ENCODE measurements at regions not wholly inside any gene's neighbourhood (a gene's known extent, or its start where the extent isn't known, plus 50 kb on each side); places are given as distances from the start of the nearest gene placed in this dataset.

DNA sequence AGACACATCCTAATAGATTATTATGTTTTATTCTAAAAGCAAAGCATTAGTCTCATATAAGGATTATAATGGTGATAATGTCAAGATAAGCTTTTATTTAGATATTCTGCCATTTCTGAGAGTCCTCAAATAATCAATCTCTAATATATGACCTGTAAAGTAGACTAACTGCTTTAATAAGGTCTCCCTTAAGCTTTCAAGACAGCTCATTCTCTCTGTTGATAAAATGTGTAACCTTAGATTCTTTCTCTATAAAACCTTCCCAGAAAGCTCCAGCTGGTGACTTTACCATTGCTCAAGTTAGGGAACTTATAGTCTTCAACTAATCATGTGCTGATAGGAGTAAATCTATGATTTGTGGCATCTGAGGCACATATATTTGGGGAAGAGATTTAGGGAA lies 457.8 kb downstream of the MEI4 start:
- no peak for DNase-seq
- Mint-ChIP-seq H3K36me3 (ENCODE audit: low read depth) (no peaks in the 10 kb centered on the region), H3K4me3 (no peak overlapping the region), H3K9me3 (ENCODE audit: low read depth) (peaks cover 13% of the 10 kb centered on the region), H3K4me1 (no peaks in the 10 kb centered on the region), H3K27me3 (no peaks in the 10 kb centered on the region), H3K27ac (no peak overlapping the region)
- ChIA-PET CTCF (no interaction called here), POLR2A (no interaction called here)
- intact Hi-C loops (cut with DNase I, micrococcal nuclease) = no loop called here
- ATAC-seq = no peak

DNA sequence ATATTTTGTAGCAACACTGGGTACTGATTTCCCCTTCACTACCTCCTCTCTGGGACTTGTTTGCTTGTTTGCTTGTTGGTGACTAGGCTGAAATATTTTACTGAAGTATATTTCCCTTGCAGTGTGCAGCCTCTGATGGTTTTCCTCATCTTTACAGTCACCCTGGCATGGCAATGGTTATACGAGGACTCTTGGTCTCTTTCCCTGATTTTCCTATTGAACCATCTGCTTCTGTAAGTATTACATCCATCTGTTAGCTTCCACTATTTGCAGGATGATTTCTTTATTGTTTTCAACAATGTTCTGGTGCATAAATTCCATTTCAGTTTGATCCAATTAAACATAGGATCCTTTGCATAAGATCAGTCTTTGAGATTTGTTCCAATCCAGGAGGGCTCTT lies 465.1 kb downstream of the MEI4 start:
- ChIA-PET CTCF (no interaction called here), POLR2A (no interaction called here)
- peaks cover 12% of the 10 kb centered on the region for H3K9me3 Mint-ChIP-seq (ENCODE audit: low read depth)
- no peak overlapping the region for H3K4me3 Mint-ChIP-seq
- no peaks in the 10 kb centered on the region for H3K36me3 Mint-ChIP-seq (ENCODE audit: low read depth)
- intact Hi-C loops (cut with DNase I, micrococcal nuclease) = no loop called here
- no peaks in the 10 kb centered on the region for H3K4me1 Mint-ChIP-seq
- no peak overlapping the region for H3K27ac Mint-ChIP-seq
- no peak for ATAC-seq
- H3K27me3 Mint-ChIP-seq = no peaks in the 10 kb centered on the region
- no peak for DNase-seq

DNA sequence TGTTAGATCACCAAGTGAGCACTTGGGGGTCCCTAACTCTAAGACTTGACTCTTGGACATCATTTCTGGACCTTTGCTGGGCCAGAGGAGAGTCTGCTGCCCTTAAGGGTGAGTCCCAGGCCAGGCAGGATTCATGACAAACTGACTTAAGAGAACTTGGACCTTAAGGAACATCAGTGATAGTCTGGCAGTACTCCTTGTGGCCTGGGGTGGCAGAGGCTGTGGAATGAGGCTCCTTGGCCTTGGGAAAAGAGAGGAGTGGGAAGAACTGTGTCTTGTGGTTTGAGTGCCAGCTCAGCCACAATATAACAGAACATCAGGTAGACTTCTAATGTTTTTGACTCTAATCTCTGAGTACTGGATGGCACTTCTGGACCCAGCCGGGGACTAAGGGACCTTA lies 478.7 kb downstream of the MEI4 start:
- POLR2A ChIA-PET = no interaction called here

DNA sequence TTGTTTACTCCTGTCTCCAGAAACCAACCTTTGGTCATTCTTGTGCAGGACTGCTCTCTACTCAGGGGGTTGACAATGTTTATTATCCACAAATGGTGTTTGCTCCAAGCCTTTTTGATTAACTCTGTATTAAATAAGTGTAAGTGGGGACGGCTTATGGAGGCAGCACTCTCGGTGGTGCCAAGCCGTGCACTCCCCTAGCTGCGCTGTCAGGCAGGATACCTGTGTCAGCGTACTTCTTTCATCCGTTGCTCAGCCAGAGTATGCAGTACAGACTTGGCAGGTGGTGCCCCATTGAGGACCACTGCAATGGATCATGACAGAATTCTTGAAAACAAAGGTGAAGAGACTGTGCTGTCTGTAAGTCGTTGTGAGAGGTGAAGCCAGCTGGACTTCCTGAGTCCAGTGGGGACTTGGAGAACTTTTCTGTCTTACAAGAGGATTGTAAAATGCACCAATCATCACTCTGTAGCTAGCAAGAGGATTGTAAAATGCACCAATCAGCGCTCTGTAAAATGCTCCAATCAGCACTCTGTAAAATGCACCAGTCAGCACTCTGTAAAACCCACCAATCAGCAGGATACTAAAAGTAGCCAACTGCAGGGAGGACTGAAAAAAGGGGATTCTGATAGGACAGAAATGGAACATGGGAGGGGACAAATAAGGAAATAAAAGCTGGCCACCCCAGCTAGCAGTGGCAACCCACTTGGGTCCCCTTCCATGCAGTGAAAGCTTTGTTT lies 480.0 kb downstream of the MEI4 start:
- H3K27me3 Mint-ChIP-seq = no peaks in the 10 kb centered on the region
- CTCF ChIA-PET = interaction anchor here (0.6 kb wide), 1 partner anchor 42 kb away, joined by 4 read pairs; no protein-coding TSS in a partner anchor
- H3K9me3 Mint-ChIP-seq (ENCODE audit: low read depth) = peaks cover 21% of the 10 kb centered on the region
- no peaks in the 10 kb centered on the region for H3K4me1 Mint-ChIP-seq
- POLR2A ChIA-PET = no interaction called here
- H3K36me3 Mint-ChIP-seq (ENCODE audit: low read depth) = no peaks in the 10 kb centered on the region
- DNase-seq = no peak
- intact Hi-C loops (cut with DNase I, micrococcal nuclease) = no loop called here
- H3K27ac Mint-ChIP-seq = no peak overlapping the region
- ATAC-seq = no peak
- H3K4me3 Mint-ChIP-seq = no peak overlapping the region

More for the DNA sequence above, 478.7 kb downstream of the MEI4 start:
- Mint-ChIP-seq H3K27ac (no peak overlapping the region), H3K36me3 (ENCODE audit: low read depth) (no peaks in the 10 kb centered on the region), H3K27me3 (no peaks in the 10 kb centered on the region), H3K4me3 (no peak overlapping the region), H3K4me1 (no peaks in the 10 kb centered on the region), H3K9me3 (ENCODE audit: low read depth) (peaks cover 20% of the 10 kb centered on the region)
- DNase-seq = no peak
- CTCF ChIA-PET = no interaction called here
- intact Hi-C loops (cut with DNase I, micrococcal nuclease) = no loop called here
- ATAC-seq = no peak

DNA sequence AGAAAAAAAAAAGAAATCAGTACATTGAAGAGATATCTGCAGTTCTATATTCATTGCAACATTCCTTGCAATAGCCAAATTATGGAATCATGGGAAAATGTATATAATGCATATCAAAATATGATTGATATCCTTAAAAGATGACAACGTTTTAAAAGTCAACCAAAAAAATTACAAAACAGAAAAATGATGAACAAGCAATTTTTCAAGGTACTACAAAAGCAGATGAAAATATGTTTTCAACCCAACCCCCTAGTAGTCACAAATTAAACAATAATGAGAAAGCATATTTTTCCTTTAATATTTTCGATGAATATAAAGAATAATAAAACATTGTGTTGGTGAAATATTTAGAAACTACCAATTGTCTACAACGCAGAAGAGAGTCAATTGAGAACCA lies 497.6 kb downstream of the MEI4 start:
- H3K4me1 Mint-ChIP-seq = no peaks in the 10 kb centered on the region
- H3K9me3 Mint-ChIP-seq (ENCODE audit: low read depth) = peaks cover 7% of the 10 kb centered on the region
- intact Hi-C loops (cut with DNase I, micrococcal nuclease) = no loop called here
- no peak overlapping the region for H3K27ac Mint-ChIP-seq
- POLR2A ChIA-PET = no interaction called here
- H3K36me3 Mint-ChIP-seq (ENCODE audit: low read depth) = no peaks in the 10 kb centered on the region
- DNase-seq = no peak
- no peak for ATAC-seq
- CTCF ChIA-PET = no interaction called here
- H3K4me3 Mint-ChIP-seq = no peak overlapping the region
- H3K27me3 Mint-ChIP-seq = no peaks in the 10 kb centered on the region

DNA sequence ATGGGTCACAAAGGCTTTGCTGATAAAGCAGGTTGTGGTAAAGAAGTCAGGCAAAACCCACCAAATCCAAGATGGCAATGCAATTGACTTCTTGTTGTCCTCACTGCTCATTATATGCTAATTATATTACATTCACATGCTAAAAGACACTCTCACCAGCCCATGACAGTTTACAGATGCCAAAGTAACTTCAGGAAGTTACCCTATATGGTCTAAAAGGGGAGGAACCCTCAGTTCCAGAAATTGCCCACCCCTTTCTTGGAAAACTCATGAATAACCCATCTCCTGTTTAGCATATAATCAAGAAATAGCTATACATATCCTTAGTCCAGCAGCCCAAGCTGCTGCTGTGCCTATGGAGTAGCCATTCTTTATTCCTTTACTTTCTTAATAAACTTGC lies 501.1 kb downstream of the MEI4 start:
- intact Hi-C loops (cut with DNase I, micrococcal nuclease) = no loop called here
- POLR2A ChIA-PET = no interaction called here

DNA sequence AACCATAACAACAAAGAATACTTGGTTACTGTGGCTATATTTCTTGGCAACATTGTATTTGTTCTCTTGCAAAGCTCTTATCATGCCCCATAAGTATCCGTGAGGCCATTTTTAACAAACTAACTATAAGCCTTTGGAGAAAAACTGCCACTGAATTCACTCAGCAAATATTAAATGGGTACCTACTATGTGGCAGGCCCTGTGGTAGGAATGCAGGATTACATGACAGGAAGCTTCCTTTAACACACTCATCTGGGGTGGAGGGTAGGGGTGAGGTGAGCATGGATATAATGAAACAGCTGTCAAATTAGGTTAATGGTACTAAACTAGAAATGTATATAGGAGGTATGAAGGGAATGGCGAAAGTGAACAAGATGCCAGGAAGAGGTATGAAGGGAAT lies 504.8 kb downstream of the MEI4 start:
- intact Hi-C loops (cut with DNase I, micrococcal nuclease) = no loop called here
- Mint-ChIP-seq H3K27me3 (no peaks in the 10 kb centered on the region), H3K4me1 (no peaks in the 10 kb centered on the region), H3K27ac (no peak overlapping the region), H3K4me3 (no peak overlapping the region), H3K9me3 (ENCODE audit: low read depth) (peaks cover 8% of the 10 kb centered on the region), H3K36me3 (ENCODE audit: low read depth) (no peaks in the 10 kb centered on the region)
- ATAC-seq = no peak
- CTCF ChIA-PET = no interaction called here
- DNase-seq = no peak
- POLR2A ChIA-PET = no interaction called here

More for the DNA sequence above, 501.1 kb downstream of the MEI4 start:
- H3K27me3 Mint-ChIP-seq = no peaks in the 10 kb centered on the region
- peaks cover 11% of the 10 kb centered on the region for H3K9me3 Mint-ChIP-seq (ENCODE audit: low read depth)
- no peak for ATAC-seq
- CTCF ChIA-PET = no interaction called here
- H3K4me1 Mint-ChIP-seq = no peaks in the 10 kb centered on the region
- H3K27ac Mint-ChIP-seq = no peak overlapping the region
- no peak overlapping the region for H3K4me3 Mint-ChIP-seq
- DNase-seq = no peak
- no peaks in the 10 kb centered on the region for H3K36me3 Mint-ChIP-seq (ENCODE audit: low read depth)

DNA sequence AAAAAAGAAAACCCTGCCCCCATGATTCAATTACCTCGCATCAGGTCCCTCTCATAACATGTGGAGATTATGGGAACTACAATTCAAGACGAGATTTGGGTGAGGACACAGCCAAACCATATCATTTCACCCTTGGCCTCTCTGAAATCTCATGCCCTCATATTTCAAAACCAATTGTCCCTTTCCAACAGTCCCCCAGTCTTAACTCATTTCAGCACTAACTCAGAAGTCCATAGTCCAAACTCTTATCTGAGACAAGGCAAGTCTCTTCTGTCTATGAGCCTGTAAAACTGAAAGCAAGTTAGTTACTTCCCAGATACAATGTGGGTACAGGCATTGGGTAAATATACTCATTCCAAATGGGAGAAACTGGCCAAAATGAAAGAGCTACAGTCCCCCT lies 536.1 kb downstream of the MEI4 start:
- intact Hi-C loops (cut with DNase I, micrococcal nuclease) = no loop called here
- no peaks in the 10 kb centered on the region for H3K4me1 Mint-ChIP-seq
- POLR2A ChIA-PET = no interaction called here
- no peaks in the 10 kb centered on the region for H3K36me3 Mint-ChIP-seq (ENCODE audit: low read depth)
- CTCF ChIA-PET = no interaction called here
- no peaks in the 10 kb centered on the region for H3K27me3 Mint-ChIP-seq
- H3K9me3 Mint-ChIP-seq (ENCODE audit: low read depth) = peaks cover 9% of the 10 kb centered on the region
- H3K27ac Mint-ChIP-seq = no peak overlapping the region
- H3K4me3 Mint-ChIP-seq = no peak overlapping the region
- DNase-seq = no peak
- no peak for ATAC-seq

DNA sequence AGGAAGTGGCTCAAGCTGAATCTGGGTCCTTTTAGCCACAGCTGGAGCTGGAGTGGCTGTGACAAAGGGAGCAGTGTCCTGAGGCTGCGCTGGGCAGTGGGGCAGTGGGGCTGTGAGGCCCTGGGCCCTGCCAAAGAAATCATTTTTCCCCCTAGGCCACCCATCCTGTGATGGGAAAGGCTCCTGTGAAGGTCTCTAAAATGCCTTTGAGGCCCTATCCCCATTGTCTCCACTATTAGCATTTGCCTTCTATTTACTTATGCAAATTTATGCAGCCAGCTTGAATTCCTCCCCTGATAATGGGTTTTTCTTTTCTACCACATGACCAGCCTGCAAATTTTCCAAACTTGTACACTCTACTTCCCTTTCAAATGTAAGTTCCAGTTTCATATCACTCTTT lies 539.2 kb downstream of the MEI4 start:
- DNase-seq = no peak
- H3K4me1 Mint-ChIP-seq = no peaks in the 10 kb centered on the region
- POLR2A ChIA-PET = no interaction called here
- H3K4me3 Mint-ChIP-seq = no peak overlapping the region
- no peak overlapping the region for H3K27ac Mint-ChIP-seq
- CTCF ChIA-PET = interaction anchor here (0.5 kb wide), 1 partner anchor 70 kb away, joined by 6 read pairs; no protein-coding TSS in a partner anchor
- intact Hi-C loops (cut with DNase I, micrococcal nuclease) = no loop called here
- H3K27me3 Mint-ChIP-seq = no peaks in the 10 kb centered on the region
- H3K9me3 Mint-ChIP-seq (ENCODE audit: low read depth) = no peaks in the 10 kb centered on the region
- H3K36me3 Mint-ChIP-seq (ENCODE audit: low read depth) = no peaks in the 10 kb centered on the region
- ATAC-seq = no peak

DNA sequence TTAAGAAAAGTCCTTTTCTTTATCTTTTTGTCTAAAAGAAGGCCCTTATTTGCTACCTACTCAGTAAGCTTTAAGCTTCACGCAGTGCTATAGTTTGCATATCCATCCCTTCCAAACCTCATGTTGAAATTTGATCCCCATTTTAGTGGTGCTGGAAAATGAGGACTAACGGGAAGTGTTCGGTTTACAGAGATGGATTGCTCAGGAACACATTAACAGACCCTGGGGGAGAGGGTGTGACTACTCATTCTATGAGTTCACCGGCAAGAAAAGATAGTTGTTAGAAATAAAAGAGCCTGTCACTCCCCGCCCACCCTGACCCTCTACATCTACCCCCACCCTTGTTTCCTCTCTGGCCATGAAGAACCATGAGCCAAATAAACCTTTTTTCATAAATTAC lies 546.2 kb downstream of the MEI4 start:
- ChIA-PET CTCF (no interaction called here), POLR2A (no interaction called here)
- DNase-seq (no peak), ATAC-seq (no peak)
- intact Hi-C loops (cut with DNase I, micrococcal nuclease) = no loop called here
- H3K27ac Mint-ChIP-seq = no peak overlapping the region
- no peaks in the 10 kb centered on the region for H3K27me3 Mint-ChIP-seq
- no peak overlapping the region for H3K4me3 Mint-ChIP-seq
- H3K4me1 Mint-ChIP-seq = no peaks in the 10 kb centered on the region
- no peaks in the 10 kb centered on the region for H3K36me3 Mint-ChIP-seq (ENCODE audit: low read depth)
- peaks cover 1% of the 10 kb centered on the region for H3K9me3 Mint-ChIP-seq (ENCODE audit: low read depth)

DNA sequence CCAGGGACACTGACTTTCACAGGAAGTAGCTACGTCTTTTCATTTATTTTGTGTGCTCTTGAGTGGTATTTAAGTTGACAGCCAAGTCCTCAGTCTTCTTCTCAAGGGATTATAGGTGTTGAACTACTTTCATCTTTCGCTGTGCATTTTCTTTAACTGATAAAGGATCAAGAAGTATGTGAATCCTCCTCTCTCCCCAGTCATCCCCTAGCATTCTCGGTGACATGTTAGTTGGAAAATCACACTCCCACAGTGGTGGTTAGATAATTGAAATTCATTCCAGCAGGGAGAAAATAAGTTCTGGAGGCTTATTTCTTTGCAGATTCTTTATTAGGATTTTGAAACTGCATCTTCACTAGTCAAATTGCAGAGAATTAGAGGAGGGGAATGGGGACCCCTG lies 569.4 kb downstream of the MEI4 start:
- Mint-ChIP-seq H3K36me3 (ENCODE audit: low read depth) (no peaks in the 10 kb centered on the region), H3K27ac (no peak overlapping the region), H3K4me3 (no peak overlapping the region), H3K9me3 (ENCODE audit: low read depth) (no peaks in the 10 kb centered on the region), H3K4me1 (no peaks in the 10 kb centered on the region), H3K27me3 (no peaks in the 10 kb centered on the region)
- ChIA-PET CTCF (interaction anchor here (0.6 kb wide), 1 partner anchor 23 kb away, joined by 4 read pairs; no protein-coding TSS in a partner anchor), POLR2A (no interaction called here)
- intact Hi-C loops (cut with DNase I, micrococcal nuclease) = no loop called here
- ATAC-seq (no peak), DNase-seq (no peak)

DNA sequence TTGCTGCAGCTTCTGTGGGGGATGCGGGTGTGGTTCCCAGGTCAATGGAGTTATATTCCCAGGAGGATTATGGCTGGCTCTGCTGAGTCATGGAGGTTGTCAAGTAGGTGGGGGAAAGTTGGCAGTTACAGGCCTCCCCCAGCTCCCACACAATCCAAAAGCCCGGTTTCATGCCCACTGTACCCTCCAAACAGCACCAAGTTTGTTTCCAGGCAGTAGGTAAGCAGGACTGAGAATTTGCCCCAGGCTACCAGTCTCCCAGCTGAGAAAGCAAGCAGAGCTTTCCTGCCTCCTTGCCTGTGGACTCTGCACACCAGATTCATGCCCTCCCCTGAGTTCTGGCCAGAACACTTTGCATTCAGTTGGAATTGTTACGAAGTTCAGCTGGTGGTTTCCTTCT lies 578.2 kb downstream of the MEI4 start:
- Mint-ChIP-seq H3K9me3 (ENCODE audit: low read depth) (peaks cover 10% of the 10 kb centered on the region), H3K36me3 (ENCODE audit: low read depth) (no peaks in the 10 kb centered on the region), H3K4me1 (no peaks in the 10 kb centered on the region), H3K27me3 (no peaks in the 10 kb centered on the region), H3K27ac (no peak overlapping the region), H3K4me3 (no peak overlapping the region)
- no peak for ATAC-seq
- ChIA-PET CTCF (interaction anchor here (1.3 kb wide), 1 partner anchor 10 kb away, joined by 3 read pairs; no protein-coding TSS in a partner anchor), POLR2A (no interaction called here)
- no peak for DNase-seq
- intact Hi-C loops (cut with DNase I, micrococcal nuclease) = no loop called here

DNA sequence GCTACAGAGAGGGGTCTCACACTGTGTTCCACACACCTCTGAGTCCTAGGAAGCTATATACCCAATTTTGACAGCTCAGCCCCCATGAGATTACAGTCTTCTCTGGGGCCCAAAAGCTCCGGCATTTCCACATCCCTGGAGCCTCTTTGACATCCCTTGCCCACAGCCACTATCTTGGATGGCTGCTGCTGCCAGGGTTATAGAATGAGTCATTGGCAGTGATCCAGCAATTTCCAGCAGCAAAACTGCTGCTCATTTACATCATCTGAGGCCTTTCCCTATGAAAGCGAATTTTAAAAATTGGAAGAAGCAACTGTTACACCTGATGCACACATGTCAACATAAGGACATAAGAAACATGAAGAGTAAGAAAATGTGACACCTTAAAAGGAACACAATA lies 590.7 kb downstream of the MEI4 start:
- no peaks in the 10 kb centered on the region for H3K4me1 Mint-ChIP-seq
- no peak overlapping the region for H3K27ac Mint-ChIP-seq
- no peak overlapping the region for H3K4me3 Mint-ChIP-seq
- ChIA-PET POLR2A (no interaction called here), CTCF (no interaction called here)
- DNase-seq (no peak), ATAC-seq (no peak)
- intact Hi-C loops (cut with DNase I, micrococcal nuclease) = no loop called here
- no peaks in the 10 kb centered on the region for H3K36me3 Mint-ChIP-seq (ENCODE audit: low read depth)
- no peaks in the 10 kb centered on the region for H3K27me3 Mint-ChIP-seq
- H3K9me3 Mint-ChIP-seq (ENCODE audit: low read depth) = peaks cover 7% of the 10 kb centered on the region
